GM12878 (cell line): ENCODE measurements at regions not wholly inside any gene's neighbourhood (a gene's known extent, or its start where the extent isn't known, plus 50 kb on each side); places are given as distances from the start of the nearest gene placed in this dataset.

Source experiments
- ATAC-seq: fragments of 200-7000 bp; cut with Tn5 transposase; 3 replicates; pipeline ENCODE4 v1.9.1; 2020; ENCODE audit warnings: mild to moderate bottlenecking, moderate library complexity
- BruUV-seq: library from RNA; stranded (reverse); fragments of 400-500 nt; replicated peaks from 2 replicates; lab custom pipeline; 2021; lab: Mats Ljungman, UMichigan
- CTCF ChIA-PET: fragments of 300-600 bp; sonication (Branson Sonifier 250); formaldehyde crosslinking; extraction: SDS; loops from one replicate; lab custom pipeline; 2021; ENCODE audit warnings: inconsistent platforms; lab: Yijun Ruan, JAX
- POLR2A ChIA-PET: fragments of 350-600 bp; formaldehyde crosslinking; extraction: SDS; loops from one replicate; lab custom pipeline; 2021; ENCODE audit warnings: inconsistent platforms; lab: Charles Lee
- RAD21 ChIA-PET: fragments of 300-600 bp; sonication (Branson Sonifier 250); formaldehyde crosslinking; loops from one replicate; lab custom pipeline; 2023; ENCODE audit warnings: antibody characterized with exemption; ENCODE audit not compliant: unreplicated experiment; lab: Charles Lee
- SMC1A ChIA-PET: fragments of 300-600 bp; sonication (Branson Sonifier 250); formaldehyde crosslinking; loops from one replicate; lab custom pipeline; 2023; ENCODE audit not compliant: unreplicated experiment, uncharacterized antibody; lab: Charles Lee
- DNase-seq: peaks from one replicate; pipeline ENCODE4 v3.0.0-alpha.2; 2011; ENCODE audit warnings: low read depth, low spot score
- FAIRE-seq: peaks from 3 replicates; lab custom pipeline; 2011; peaks lifted over from hg19 to GRCh38; lab: Jason Lieb, UNC
- H2AFZ ChIP-seq: 2 replicates; pipeline ENCODE4 v1.6.0; 2011; ENCODE audit warnings: low read depth, low read length, control low read depth; ENCODE audit not compliant: control insufficient read depth
- H3K27ac ChIP-seq: 2 replicates; pipeline ENCODE4 v1.5.1; 2011; ENCODE audit warnings: control low read depth; ENCODE audit not compliant: control insufficient read depth, insufficient read depth
- H3K27me3 ChIP-seq, 2 experiments: replicated peaks in 1 of 2; 2 replicates each; pipeline versions ENCODE4 v1.6.0 to v1.6.1; 2011; ENCODE audit warnings: low read length in 1 of 2; ENCODE audit not compliant: control insufficient read depth in 2 of 2, insufficient read depth in 2 of 2
- H3K36me3 ChIP-seq, 2 experiments: 2 replicates each; pipeline ENCODE4 v1.5.1; 2011; ENCODE audit warnings: low read length in 1 of 2; ENCODE audit not compliant: control insufficient read depth in 2 of 2, insufficient read depth in 2 of 2
- H3K4me1 ChIP-seq: 2 replicates; pipeline ENCODE4 v1.6.1; 2011; ENCODE audit warnings: mild to moderate bottlenecking, low read length, moderate library complexity, mixed read lengths; ENCODE audit not compliant: control insufficient read depth, insufficient read depth
- H3K4me2 ChIP-seq: 2 replicates; pipeline ENCODE4 v1.6.0; 2011; ENCODE audit warnings: control low read depth; ENCODE audit not compliant: control insufficient read depth, insufficient read depth
- H3K4me3 ChIP-seq: fragments of 200-600 bp; sonication (generic); 2 replicates; pipeline ENCODE4 v1.5.1; 2016
- H3K79me2 ChIP-seq: 2 replicates; pipeline ENCODE4 v1.6.0; 2011; ENCODE audit warnings: low read length; ENCODE audit not compliant: control insufficient read depth, insufficient read depth
- H3K9ac ChIP-seq: 2 replicates; pipeline ENCODE4 v1.8.0; 2011; ENCODE audit warnings: low read length, control low read depth, mixed read lengths; ENCODE audit not compliant: control insufficient read depth, insufficient read depth
- H3K9me3 ChIP-seq: replicated peaks from 3 replicates; pipeline ENCODE4 v1.5.1; 2011; ENCODE audit warnings: mild to moderate bottlenecking, low read length; ENCODE audit not compliant: control insufficient read depth, insufficient read depth
- H4K20me1 ChIP-seq: 2 replicates; pipeline ENCODE4 v1.6.0; 2011; ENCODE audit not compliant: control insufficient read depth, insufficient read depth
- ATF7 ChIP-seq: fragments of 450-650 bp; IDR thresholded peaks from 2 replicates; pipeline ENCODE4 v1.6.1; 2016; ENCODE audit warnings: low read depth, mild to moderate bottlenecking
- BCL11A ChIP-seq: IDR thresholded peaks from 2 replicates; pipeline ENCODE4 v1.6.1; 2011; ENCODE audit warnings: low read depth, low read length
- BRCA1 ChIP-seq: IDR thresholded peaks from 2 replicates; pipeline ENCODE4 v1.6.1; 2011; ENCODE audit warnings: low read depth, low read length, improper control_type of control experiment
- DPF2 ChIP-seq: fragments of 450-650 bp; IDR thresholded peaks from 2 replicates; pipeline ENCODE4 v1.6.1; 2017; ENCODE audit warnings: mild to moderate bottlenecking
- E4F1 ChIP-seq: fragments of 450-650 bp; IDR thresholded peaks from 2 replicates; pipeline ENCODE4 v1.6.1; 2018; ENCODE audit warnings: borderline replicate concordance, mild to moderate bottlenecking; ENCODE audit not compliant: partially characterized antibody
- EED ChIP-seq: sonication (generic); IDR thresholded peaks from 2 replicates; pipeline ENCODE4 v1.6.1; 2016; ENCODE audit warnings: antibody characterized with exemption, low read depth
- EP300 ChIP-seq, 2 experiments: fragments of 150-350 bp in 1 of 2; IDR thresholded peaks; 2 replicates each; pipeline ENCODE4 v1.6.1; 2011 to 2012; ENCODE audit warnings: low read depth in 2 of 2, low read length in 2 of 2, borderline replicate concordance in 1 of 2, improper control_type of control experiment in 1 of 2, inconsistent platforms in 1 of 2; ENCODE audit not compliant: control insufficient read depth in 1 of 2
- GABPA ChIP-seq: IDR thresholded peaks from 2 replicates; pipeline ENCODE4 v1.6.1; 2014; ENCODE audit warnings: antibody characterized with exemption, low read depth, mild to moderate bottlenecking, inconsistent platforms
- KLF5 ChIP-seq: fragments of 450-650 bp; IDR thresholded peaks from 2 replicates; pipeline ENCODE4 v1.6.1; 2014; ENCODE audit warnings: mild to moderate bottlenecking; ENCODE audit not compliant: partially characterized antibody
- MTA3 ChIP-seq: IDR thresholded peaks from 2 replicates; pipeline ENCODE4 v1.6.1; 2012; ENCODE audit warnings: low read length, inconsistent platforms, borderline replicate concordance
- POLR2AphosphoS2 ChIP-seq: IDR thresholded peaks from 2 replicates; pipeline ENCODE4 v1.6.1; 2011; ENCODE audit warnings: low read depth, mild to moderate bottlenecking, low read length, improper control_type of control experiment, moderate library complexity
- RCOR1 ChIP-seq: conservative IDR thresholded peaks from 2 replicates; pipeline ENCODE4 v1.6.1; 2012; ENCODE audit warnings: low read depth, low read length, improper control_type of control experiment
- WRNIP1 ChIP-seq: IDR thresholded peaks from 2 replicates; pipeline ENCODE4 v1.6.1; 2011; ENCODE audit warnings: low read depth, low read length, improper control_type of control experiment, borderline replicate concordance
- YY1 ChIP-seq: IDR thresholded peaks from 2 replicates; pipeline ENCODE4 v1.6.1; 2011; ENCODE audit warnings: low read depth, mild to moderate bottlenecking, low read length
- WGBS: methylation state at CpG from one replicate; pipeline ENCODE4 v1.1.6; 2016; ENCODE audit warnings: low lambda C conversion rate; ENCODE audit not compliant: insufficient replicate concordance, insufficient coverage; ENCODE audit errors: missing lambda C conversion rate; 5-methylcytosine and 5-hydroxymethylcytosine counted together
- in situ Hi-C: fragments of 300-500 bp; cut with MboI; formaldehyde crosslinking; loops from 9 replicates; pipeline ENCODE4 v1.14.3; 2018; ENCODE audit warnings: mixed read lengths
- intact Hi-C: fragments of 100-400 bp; cut with micrococcal nuclease; formaldehyde crosslinking; loops from one replicate; pipeline ENCODE4 v1.14.2; 2022; ENCODE audit not compliant: unreplicated experiment

GRCh38 chr6:164185471-164185871 is 771.0 kb downstream of the QKI start (continued):
- TF ChIP-seq YY1: no peak
- TF ChIP-seq ATF7: no peak
- TF ChIP-seq DPF2: no peak
- TF ChIP-seq EED: no peak
- no peak for TF ChIP-seq GABPA
- no peak for TF ChIP-seq BCL11A
- no peak for TF ChIP-seq MTA3
- TF ChIP-seq E4F1: no peak
- TF ChIP-seq KLF5: no peak
- no peak for TF ChIP-seq EP300 (IDR thresholded peaks at IDR 0.05; ENCODE audit: borderline replicate concordance in 1 of 2, control insufficient read depth in 1 of 2, low read depth in 2 of 2, low read length in 2 of 2)
- no peak for TF ChIP-seq POLR2AphosphoS2
- TF ChIP-seq, all 136 proteins: peak for 0

GRCh38 chr6:164184410-164184809 is 769.9 kb downstream of the QKI start:
- Histone ChIP-seq H4K20me1 (no peaks in the 10 kb centered on the region), H3K4me1 (no peaks in the 10 kb centered on the region), H3K4me3 (no peak overlapping the region), H3K4me2 (no peak overlapping the region), H2AFZ (no peak overlapping the region), H3K36me3 (no peaks in the 10 kb centered on the region), H3K27me3 (no peaks in the 10 kb centered on the region), H3K9ac (no peak overlapping the region), H3K79me2 (no peaks in the 10 kb centered on the region), H3K27ac (no peak overlapping the region), H3K9me3 (no peaks in the 10 kb centered on the region)
- ATAC-seq (no peak), DNase-seq (no peak), FAIRE-seq (no peak)
- WGBS: 14% methylated on average over 4 of the region's 4 CpGs
- CTCF ChIA-PET: no interaction called here
- no peak for TF ChIP-seq BRCA1
- TF ChIP-seq KLF5: no peak
- TF ChIP-seq RCOR1: no peak
- no peak for TF ChIP-seq WRNIP1
- RAD21 ChIA-PET: no interaction called here
- in situ Hi-C loops (no loop called here), intact Hi-C loops (no loop called here)
- POLR2A ChIA-PET: no interaction called here
- SMC1A ChIA-PET: no interaction called here
- no TSS peak for BruUV-seq
